ENCODE measurements at regions not wholly inside any gene's neighbourhood (a gene's known extent, or its start where the extent isn't known, plus 50 kb on each side); places are given as distances from the start of the nearest gene placed in this dataset.

GRCh38 chr18:68623342-68623741 lies 91.6 kb downstream of the TMX3 start:
- Histone ChIP-seq H3K9me3 (replicated peaks) (no peaks in the 10 kb centered on the region), H3K27me3 (no peaks in the 10 kb centered on the region), H3K27ac (no peak overlapping the region), H3K36me3 (no peaks in the 10 kb centered on the region), H3K4me1 (no peaks in the 10 kb centered on the region), H3K4me3 (no peak overlapping the region)
- peak; percentile 34 to 71 for DNase-seq

GRCh38 chr18:68611311-68611710 lies 103.6 kb downstream of the TMX3 start:
- Histone ChIP-seq H3K36me3 (no peaks in the 10 kb centered on the region), H3K4me1 (no peaks in the 10 kb centered on the region), H3K4me3 (no peak overlapping the region), H3K9me3 (replicated peaks) (no peaks in the 10 kb centered on the region), H3K27ac (no peak overlapping the region), H3K27me3 (no peaks in the 10 kb centered on the region)
- DNase-seq: no peak

GRCh38 chr18:68608851-68609490 lies 105.9 kb downstream of the TMX3 start:
- Histone ChIP-seq H3K4me3 (no peak overlapping the region), H3K4me1 (no peaks in the 10 kb centered on the region), H3K36me3 (no peaks in the 10 kb centered on the region), H3K27me3 (no peaks in the 10 kb centered on the region), H3K9me3 (replicated peaks) (no peaks in the 10 kb centered on the region), H3K27ac (no peak overlapping the region)
- DNase-seq: no peak

GRCh38 chr18:68607852-68608251 lies 107.1 kb downstream of the TMX3 start:
- H3K27ac ChIP-seq: no peak overlapping the region
- DNase-seq: no peak
- H3K4me1 ChIP-seq: no peaks in the 10 kb centered on the region
- no peaks in the 10 kb centered on the region for H3K27me3 ChIP-seq
- H3K9me3 ChIP-seq (replicated peaks): no peaks in the 10 kb centered on the region
- no peak overlapping the region for H3K4me3 ChIP-seq
- H3K36me3 ChIP-seq: no peaks in the 10 kb centered on the region

GRCh38 chr18:68604256-68604655 lies 110.7 kb downstream of the TMX3 start:
- Histone ChIP-seq H3K9me3 (replicated peaks) (no peaks in the 10 kb centered on the region), H3K4me1 (no peaks in the 10 kb centered on the region), H3K27ac (no peak overlapping the region), H3K4me3 (no peak overlapping the region), H3K36me3 (no peaks in the 10 kb centered on the region), H3K27me3 (no peaks in the 10 kb centered on the region)
- DNase-seq: no peak

- Histone ChIP-seq H3K27me3 (no peaks in the 10 kb centered on the region), H3K36me3 (no peaks in the 10 kb centered on the region), H3K9me3 (replicated peaks) (no peaks in the 10 kb centered on the region), H3K27ac (no peak overlapping the region), H3K4me1 (no peaks in the 10 kb centered on the region), H3K4me3 (no peak overlapping the region)
- DNase-seq: peak in 1 of 2 experiments; percentile 1
Observed at GRCh38 chr18:68596016-68596415, 118.9 kb downstream of the TMX3 start.

GRCh38 chr18:68588169-68588568 lies 126.7 kb downstream of the TMX3 start:
- no peaks in the 10 kb centered on the region for H3K9me3 ChIP-seq (replicated peaks)
- no peak overlapping the region for H3K4me3 ChIP-seq
- H3K36me3 ChIP-seq: no peaks in the 10 kb centered on the region
- no peak overlapping the region for H3K27ac ChIP-seq
- H3K27me3 ChIP-seq: no peaks in the 10 kb centered on the region
- no peaks in the 10 kb centered on the region for H3K4me1 ChIP-seq
- no peak for DNase-seq

GRCh38 chr18:68583685-68584084 lies 131.2 kb downstream of the TMX3 start:
- Histone ChIP-seq H3K27me3 (no peaks in the 10 kb centered on the region), H3K4me1 (no peaks in the 10 kb centered on the region), H3K36me3 (no peaks in the 10 kb centered on the region), H3K4me3 (no peak overlapping the region), H3K27ac (no peak overlapping the region), H3K9me3 (replicated peaks) (no peaks in the 10 kb centered on the region)
- DNase-seq: no peak

GRCh38 chr18:68574311-68574710 lies 140.6 kb downstream of the TMX3 start:
- Histone ChIP-seq H3K9me3 (replicated peaks) (no peaks in the 10 kb centered on the region), H3K4me3 (no peak overlapping the region), H3K4me1 (no peaks in the 10 kb centered on the region), H3K27ac (no peak overlapping the region), H3K27me3 (no peaks in the 10 kb centered on the region), H3K36me3 (no peaks in the 10 kb centered on the region)
- DNase-seq: no peak

GRCh38 chr18:68569936-68570335 lies 145.0 kb downstream of the TMX3 start:
- no peak for DNase-seq

GRCh38 chr18:68568364-68569155 lies 146.3 kb downstream of the TMX3 start:
- no peak overlapping the region for H3K27ac ChIP-seq
- DNase-seq: no peak
- H3K4me1 ChIP-seq: no peaks in the 10 kb centered on the region
- H3K9me3 ChIP-seq (replicated peaks): no peaks in the 10 kb centered on the region
- H3K4me3 ChIP-seq: no peak overlapping the region
- H3K36me3 ChIP-seq: no peaks in the 10 kb centered on the region
- H3K27me3 ChIP-seq: no peaks in the 10 kb centered on the region

More at GRCh38 chr18:68569936-68570335, 145.0 kb downstream of the TMX3 start:
- Histone ChIP-seq H3K4me3 (no peak overlapping the region), H3K27me3 (no peaks in the 10 kb centered on the region), H3K9me3 (replicated peaks) (no peaks in the 10 kb centered on the region), H3K4me1 (no peaks in the 10 kb centered on the region), H3K36me3 (no peaks in the 10 kb centered on the region), H3K27ac (no peak overlapping the region)

- no peaks in the 10 kb centered on the region for H3K4me1 ChIP-seq
- H3K9me3 ChIP-seq (replicated peaks): no peaks in the 10 kb centered on the region
- H3K4me3 ChIP-seq: no peak overlapping the region
- DNase-seq: no peak
- no peaks in the 10 kb centered on the region for H3K36me3 ChIP-seq
- H3K27me3 ChIP-seq: no peaks in the 10 kb centered on the region
- no peak overlapping the region for H3K27ac ChIP-seq
Observed at GRCh38 chr18:68566991-68567390, 147.9 kb downstream of the TMX3 start.

- no peaks in the 10 kb centered on the region for H3K9me3 ChIP-seq (replicated peaks)
- H3K4me1 ChIP-seq: no peaks in the 10 kb centered on the region
- no peak for DNase-seq
- H3K27ac ChIP-seq: no peak overlapping the region
- H3K4me3 ChIP-seq: no peak overlapping the region
- H3K36me3 ChIP-seq: no peaks in the 10 kb centered on the region
- no peaks in the 10 kb centered on the region for H3K27me3 ChIP-seq
Observed at GRCh38 chr18:68564961-68565360, 149.9 kb downstream of the TMX3 start.

- Histone ChIP-seq H3K27me3 (no peaks in the 10 kb centered on the region), H3K4me3 (no peak overlapping the region), H3K4me1 (no peaks in the 10 kb centered on the region), H3K36me3 (no peaks in the 10 kb centered on the region), H3K9me3 (replicated peaks) (no peaks in the 10 kb centered on the region), H3K27ac (no peak overlapping the region)
- DNase-seq: no peak
Observed at GRCh38 chr18:68564351-68564750, 150.6 kb downstream of the TMX3 start.

GRCh38 chr18:68560128-68560527 lies 154.8 kb downstream of the TMX3 start:
- no peak overlapping the region for H3K27ac ChIP-seq
- no peaks in the 10 kb centered on the region for H3K36me3 ChIP-seq
- DNase-seq: no peak
- H3K27me3 ChIP-seq: no peaks in the 10 kb centered on the region
- H3K4me3 ChIP-seq: no peak overlapping the region
- no peaks in the 10 kb centered on the region for H3K4me1 ChIP-seq
- H3K9me3 ChIP-seq (replicated peaks): no peaks in the 10 kb centered on the region

GRCh38 chr18:68557183-68557582 lies 157.7 kb downstream of the TMX3 start:
- H3K9me3 ChIP-seq (replicated peaks): no peaks in the 10 kb centered on the region
- DNase-seq: no peak
- no peak overlapping the region for H3K4me3 ChIP-seq
- H3K4me1 ChIP-seq: no peaks in the 10 kb centered on the region
- H3K36me3 ChIP-seq: no peaks in the 10 kb centered on the region
- no peaks in the 10 kb centered on the region for H3K27me3 ChIP-seq
- H3K27ac ChIP-seq: no peak overlapping the region
